ENCODE measurements at regions not wholly inside any gene's neighbourhood (a gene's known extent, or its start where the extent isn't known, plus 50 kb on each side); places are given as distances from the start of the nearest gene placed in this dataset.

GRCh38 chr5:174852143-174852542 is 127.8 kb downstream of the MSX2 start:
- in situ Hi-C loops (cut with HindIII; ENCODE audit: low sequenced_read_pairs), result no loop called here

- in situ Hi-C loops (cut with HindIII; ENCODE audit: low sequenced_read_pairs), result no loop called here
Measured at GRCh38 chr5:174850565-174851169, 126.3 kb downstream of the MSX2 start.

- in situ Hi-C loops (cut with HindIII; ENCODE audit: low sequenced_read_pairs), result no loop called here
Measured at GRCh38 chr5:174849426-174849825, 125.0 kb downstream of the MSX2 start.

DNA sequence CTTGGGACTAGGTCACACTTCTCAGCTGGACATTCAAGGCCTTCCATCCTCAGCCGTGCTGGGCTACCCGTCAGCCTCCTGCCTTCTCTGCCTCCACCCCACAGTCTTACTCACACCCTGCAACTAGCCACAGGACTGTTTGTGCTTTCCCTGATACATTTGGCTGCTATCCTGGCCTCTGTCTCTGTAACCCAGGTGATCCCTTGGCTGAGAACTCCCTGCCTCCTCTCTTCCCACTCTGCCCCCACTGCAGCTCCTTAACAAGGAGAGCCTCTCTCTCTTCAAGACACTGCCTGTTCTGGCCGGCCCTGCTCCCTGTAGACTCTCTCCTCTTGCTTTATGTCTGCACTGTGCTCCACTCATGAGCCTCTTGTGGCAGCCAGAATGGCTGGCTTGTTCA is 120.6 kb downstream of the MSX2 start:
- in situ Hi-C loops (cut with HindIII; ENCODE audit: low sequenced_read_pairs), result no loop called here

GRCh38 chr5:174843263-174844250 is 119.2 kb downstream of the MSX2 start:
- in situ Hi-C loops (cut with HindIII; ENCODE audit: low sequenced_read_pairs), result no loop called here

DNA sequence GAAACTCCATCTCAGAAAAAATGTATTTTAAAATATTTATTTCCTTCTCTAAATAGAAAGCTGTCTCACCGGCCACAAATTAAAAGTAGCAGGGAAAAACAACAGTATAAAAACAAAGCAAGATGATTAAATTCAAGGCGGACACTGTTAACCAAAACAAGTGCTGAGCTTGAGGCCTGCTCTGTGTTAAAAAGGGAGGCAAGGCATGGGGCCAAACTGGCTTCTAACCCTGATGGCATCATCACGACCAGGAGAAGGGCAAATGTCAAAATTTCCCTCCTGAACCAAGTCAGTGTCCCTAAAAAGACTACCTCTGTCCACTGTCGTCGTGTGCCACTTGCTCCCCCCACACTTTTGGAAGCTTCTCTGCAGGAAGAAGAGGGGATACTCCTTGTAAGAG is 116.1 kb downstream of the MSX2 start:
- in situ Hi-C loops (cut with HindIII; ENCODE audit: low sequenced_read_pairs), result no loop called here

DNA sequence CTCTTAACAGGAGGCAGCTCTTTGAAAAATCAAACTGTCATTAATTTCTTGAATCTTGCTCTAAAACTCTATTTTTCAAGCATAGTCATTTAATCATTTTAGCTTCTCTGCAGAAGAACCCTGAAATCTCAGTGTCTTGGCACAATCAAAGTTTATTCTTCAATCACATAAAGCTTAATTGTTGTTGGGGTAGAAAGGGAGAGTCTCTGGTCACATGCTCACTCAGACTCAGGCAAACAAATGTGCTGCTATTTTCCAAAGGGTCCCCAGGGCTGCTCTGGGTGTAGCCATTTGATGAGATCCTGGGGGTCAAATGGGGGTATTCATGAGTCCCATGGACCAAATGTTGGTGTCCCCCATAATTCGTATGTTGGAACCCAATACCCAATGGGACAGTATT is 114.8 kb downstream of the MSX2 start:
- in situ Hi-C loops (cut with HindIII; ENCODE audit: low sequenced_read_pairs), result no loop called here

DNA sequence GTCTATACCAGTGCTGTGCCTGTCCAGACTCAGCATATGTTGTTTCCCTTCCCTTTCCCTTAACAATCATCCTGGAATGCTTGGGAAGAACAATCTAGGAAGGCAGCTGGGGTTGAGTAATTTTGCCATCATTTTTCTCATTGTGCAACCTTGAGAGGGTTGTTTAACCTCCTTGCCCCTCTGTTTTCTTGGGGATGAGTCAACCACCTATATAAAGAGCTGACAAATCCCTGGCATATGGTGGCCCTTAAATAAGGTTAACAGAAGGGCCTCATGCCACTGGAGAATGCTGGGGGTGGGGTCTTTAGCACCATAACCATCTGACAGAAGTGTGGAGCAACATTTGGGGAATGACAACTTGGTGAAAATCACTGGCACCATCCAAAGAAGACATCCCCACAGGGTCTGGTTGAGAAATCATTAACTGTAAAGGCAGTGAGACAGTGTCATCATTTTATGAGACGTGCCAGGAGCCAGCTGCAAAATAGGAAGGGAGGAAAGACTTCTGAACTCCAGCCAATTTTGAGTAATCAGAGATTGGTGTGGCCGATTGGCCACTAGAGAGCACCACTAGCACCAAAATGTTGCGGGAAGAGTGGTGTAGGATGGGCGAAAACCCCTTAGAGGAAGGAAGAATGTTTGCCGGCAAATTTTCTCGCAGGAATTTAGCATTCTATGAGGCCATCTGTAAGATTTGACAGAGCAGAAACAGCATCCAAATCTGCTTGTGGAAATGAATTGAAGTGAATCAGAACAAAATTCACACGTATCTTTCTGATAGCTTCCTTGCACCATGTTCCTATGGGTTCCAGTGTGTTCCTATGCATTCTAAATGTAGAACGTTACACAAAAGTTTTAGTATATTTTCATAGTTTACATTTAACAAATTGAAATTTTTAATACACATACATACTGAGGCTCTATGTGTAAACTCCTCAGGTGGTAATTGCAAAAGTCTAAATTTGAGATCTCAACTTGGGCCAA is 113.8 kb downstream of the MSX2 start:
- in situ Hi-C loops (cut with HindIII; ENCODE audit: low sequenced_read_pairs), result no loop called here

DNA sequence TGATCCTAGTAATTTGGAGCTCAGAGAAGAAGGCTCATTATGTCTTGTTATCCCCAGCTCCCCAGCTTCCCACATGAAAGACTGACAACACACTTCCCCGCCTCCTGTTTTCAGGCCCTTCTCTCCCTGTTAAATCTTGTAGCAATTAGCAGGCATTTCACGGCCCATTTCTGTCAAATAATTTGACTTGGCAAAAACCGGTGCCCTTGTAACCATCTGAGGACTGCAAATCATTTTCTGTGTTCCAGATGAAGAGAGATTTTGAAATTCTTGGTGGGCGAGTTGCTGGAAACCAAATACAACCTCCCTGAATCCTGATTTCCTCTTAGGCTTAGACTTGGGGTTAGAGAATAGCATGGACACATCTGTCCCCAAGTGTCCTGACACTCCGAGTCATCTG is 109.7 kb downstream of the MSX2 start:
- in situ Hi-C loops (cut with HindIII; ENCODE audit: low sequenced_read_pairs), result no loop called here

DNA sequence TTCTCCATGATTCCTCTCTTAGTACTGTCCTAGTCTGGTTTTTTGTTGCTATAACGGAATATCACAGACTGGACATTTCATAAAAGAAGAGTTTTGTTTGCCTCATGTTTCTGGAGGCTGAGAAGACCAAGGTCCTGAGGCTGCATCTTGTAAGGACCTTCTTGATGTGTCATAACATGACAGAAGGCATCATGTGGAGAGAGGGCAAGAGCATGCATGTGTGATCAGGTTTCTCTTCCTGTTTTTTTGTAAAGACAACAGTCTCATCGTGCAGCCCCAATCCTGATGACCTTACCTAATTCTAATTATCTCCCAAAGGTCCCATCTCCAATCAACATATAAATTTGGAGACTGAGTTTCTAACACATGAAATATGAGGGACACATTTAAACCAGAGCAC is 108.4 kb downstream of the MSX2 start:
- in situ Hi-C loops (cut with HindIII; ENCODE audit: low sequenced_read_pairs), result no loop called here

GRCh38 chr5:174832025-174832424 is 107.6 kb downstream of the MSX2 start:
- in situ Hi-C loops (cut with HindIII; ENCODE audit: low sequenced_read_pairs), result no loop called here

DNA sequence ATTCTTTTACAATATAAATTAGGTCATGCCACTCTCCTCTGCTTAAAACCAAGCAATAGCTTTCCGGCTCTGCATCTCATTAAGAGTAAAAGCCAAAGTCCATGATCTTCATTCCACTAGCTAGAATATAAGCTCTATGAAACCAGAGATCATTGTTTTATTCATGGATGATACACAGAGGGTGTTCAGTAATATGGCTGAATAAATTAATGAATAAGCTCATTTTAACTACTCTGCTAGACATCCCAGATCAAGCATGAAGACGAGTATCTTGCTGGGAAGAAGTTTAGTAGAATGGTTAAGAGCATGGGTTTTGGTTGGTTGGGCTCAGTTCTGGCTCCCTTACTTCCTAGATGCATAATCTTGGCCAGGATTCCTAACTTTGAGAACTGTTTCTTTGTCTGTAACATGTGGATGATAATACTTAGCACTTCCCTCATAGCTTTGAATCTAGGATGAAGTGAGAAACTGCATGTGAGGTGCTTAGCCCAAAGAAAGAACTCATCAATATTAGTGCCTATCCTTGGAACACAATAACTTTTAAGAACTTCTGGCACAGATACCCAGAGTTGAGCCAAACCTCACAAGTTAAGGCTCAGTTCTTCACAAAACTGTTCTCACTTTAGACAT is 106.8 kb downstream of the MSX2 start:
- in situ Hi-C loops (cut with HindIII; ENCODE audit: low sequenced_read_pairs), result no loop called here

DNA sequence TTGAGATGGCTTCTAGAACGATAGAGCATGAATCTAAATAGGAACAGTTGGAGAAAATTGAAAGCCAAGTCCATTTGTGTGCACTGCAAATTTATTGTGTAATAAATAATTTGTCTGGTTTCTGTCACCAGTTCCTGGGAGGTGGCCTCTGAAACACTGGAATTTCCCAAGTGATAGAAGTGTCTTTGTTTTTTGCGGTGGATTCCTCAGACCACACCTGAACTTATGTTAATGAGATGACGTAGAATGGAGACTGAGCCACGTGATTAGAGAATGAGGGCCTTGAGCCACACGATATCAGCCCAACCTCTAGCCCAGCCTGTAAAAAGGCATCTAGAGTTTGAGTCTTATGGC is 105.1 kb downstream of the MSX2 start:
- in situ Hi-C loops (cut with HindIII; ENCODE audit: low sequenced_read_pairs), result no loop called here

- in situ Hi-C loops (cut with HindIII; ENCODE audit: low sequenced_read_pairs), result no loop called here
Measured at GRCh38 chr5:174828804-174829510, 104.6 kb downstream of the MSX2 start.

- in situ Hi-C loops (cut with HindIII; ENCODE audit: low sequenced_read_pairs), result no loop called here
Measured at GRCh38 chr5:174827558-174827957, 103.2 kb downstream of the MSX2 start.

DNA sequence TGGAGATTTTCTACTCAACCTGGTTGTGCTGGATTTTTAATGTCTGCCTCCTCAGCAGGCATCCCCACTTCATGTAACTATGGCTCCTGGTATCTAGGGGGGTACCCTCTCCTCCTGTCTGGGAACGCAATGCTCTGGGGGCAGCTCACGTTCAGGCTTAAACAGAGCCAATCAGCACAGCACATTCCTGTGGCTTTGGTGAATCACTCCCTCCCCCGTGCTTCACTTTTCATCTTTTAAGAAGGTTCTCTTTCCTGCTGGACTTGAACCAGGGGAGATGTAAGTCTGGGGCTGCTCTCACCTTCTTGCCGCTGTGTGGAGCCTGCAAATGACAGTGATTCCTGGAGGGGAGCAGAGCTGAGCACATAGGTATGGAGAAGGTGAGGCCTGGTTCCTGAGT is 101.2 kb downstream of the MSX2 start:
- in situ Hi-C loops (cut with HindIII; ENCODE audit: low sequenced_read_pairs), result no loop called here

- in situ Hi-C loops (cut with HindIII; ENCODE audit: low sequenced_read_pairs), result no loop called here
Measured at GRCh38 chr5:174818430-174818829, 94.0 kb downstream of the MSX2 start.

DNA sequence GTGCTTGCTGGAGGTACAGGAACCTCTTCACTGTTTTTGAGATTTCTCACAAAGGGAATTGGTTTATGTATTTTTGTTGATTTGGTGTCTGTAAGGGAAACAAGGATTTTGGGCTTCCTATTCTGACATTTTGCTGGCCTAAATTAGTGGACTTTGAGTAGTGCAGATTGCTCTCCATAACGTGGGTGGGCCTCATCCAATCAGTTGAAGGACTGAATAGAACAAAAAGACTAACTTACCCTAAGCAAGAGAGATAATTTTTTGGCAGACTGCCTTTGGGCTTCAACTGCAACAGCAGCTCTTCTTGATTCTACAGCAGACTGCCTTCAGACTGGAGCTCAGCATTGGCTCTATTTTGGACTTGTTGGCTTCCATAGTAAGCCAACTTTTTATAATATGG is 93.2 kb downstream of the MSX2 start:
- in situ Hi-C loops (cut with HindIII; ENCODE audit: low sequenced_read_pairs), result no loop called here

DNA sequence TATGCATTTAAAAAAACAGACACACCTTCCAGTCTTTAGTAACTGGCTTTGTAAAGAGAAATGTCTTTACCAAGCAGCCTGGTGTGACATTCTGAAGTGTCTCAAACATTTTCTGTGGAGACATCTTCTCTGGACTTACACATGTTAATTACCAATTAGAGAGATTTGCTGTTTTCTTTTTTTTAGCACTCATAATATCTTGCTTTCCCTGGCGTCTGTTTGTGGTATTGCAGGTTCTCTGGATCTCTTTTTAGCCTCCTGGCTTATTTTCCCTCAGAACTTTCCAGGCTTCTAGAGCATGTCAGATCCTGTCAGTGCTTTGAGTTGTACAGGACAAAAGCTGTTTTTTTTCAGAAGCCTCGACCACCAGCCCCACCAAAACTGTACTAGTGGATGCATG is 92.5 kb downstream of the MSX2 start:
- in situ Hi-C loops (cut with HindIII; ENCODE audit: low sequenced_read_pairs), result no loop called here

GRCh38 chr5:174811438-174811837 is 87.1 kb downstream of the MSX2 start:
- in situ Hi-C loops (cut with HindIII; ENCODE audit: low sequenced_read_pairs), result loop anchor here (5.0 kb wide), 1 partner anchor 94 kb away; no protein-coding TSS in a partner anchor
